ENCODE measurements at regions not wholly inside any gene's neighbourhood (a gene's known extent, or its start where the extent isn't known, plus 50 kb on each side); places are given as distances from the start of the nearest gene placed in this dataset.
"Not testable (repeated sequence)": the region's sequence is repeated elsewhere in the genome, so short reads cannot be mapped to it uniquely, and the experiment has no call there.

DNA sequence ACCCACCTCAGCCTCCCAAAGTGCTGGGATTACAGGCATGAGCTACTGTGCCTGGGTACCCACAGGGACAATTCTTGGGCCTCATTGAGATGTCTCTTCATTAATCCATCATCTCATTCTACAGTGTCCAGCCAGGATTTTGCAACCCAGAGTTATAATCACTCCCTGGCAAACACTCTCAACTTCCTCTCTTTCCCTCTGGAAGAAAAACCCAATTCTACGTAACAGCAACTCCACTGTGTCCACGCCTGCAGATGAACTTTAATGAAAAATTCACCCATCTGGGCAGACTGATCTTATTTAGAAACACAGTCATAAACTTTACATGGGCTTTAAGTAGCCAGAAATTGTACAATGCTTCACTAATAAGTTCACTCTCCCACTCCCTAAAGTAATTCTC is 90.1 kb upstream of the ABCC4 start:
- DNase-seq = no peak

GRCh38 chr13:95391785-95392184 is 90.5 kb upstream of the ABCC4 start:
- no peak for DNase-seq

GRCh38 chr13:95392597-95392996 is 91.3 kb upstream of the ABCC4 start:
- no peak for DNase-seq

- DNase-seq = no peak
Observed at GRCh38 chr13:95403349-95404140, 102.3 kb upstream of the ABCC4 start.

GRCh38 chr13:95404141-95404882 is 103.1 kb upstream of the ABCC4 start:
- peak; percentile 95 for DNase-seq

DNA sequence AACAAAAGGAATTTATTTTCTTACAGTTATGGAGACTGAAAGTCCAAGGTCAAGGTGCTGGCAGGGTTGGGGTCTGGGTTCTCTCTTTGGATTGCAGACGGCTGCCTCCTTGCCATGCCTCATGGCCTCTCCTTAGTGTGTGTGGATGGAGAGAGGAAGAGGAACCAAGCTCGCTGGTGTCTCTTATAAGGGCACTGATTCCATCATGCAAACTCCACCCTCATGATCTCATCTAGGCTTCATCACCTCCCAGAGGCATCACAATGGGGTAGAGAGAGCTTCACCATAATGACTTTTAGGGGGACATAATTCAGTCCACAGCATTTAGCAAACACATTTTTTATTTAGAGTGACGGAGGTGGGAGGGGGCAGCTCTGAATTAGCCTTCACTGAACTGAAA is 104.9 kb upstream of the ABCC4 start:
- no peak for DNase-seq

- DNase-seq = no peak
Observed at GRCh38 chr13:95411428-95412040, 110.3 kb upstream of the ABCC4 start.

DNA sequence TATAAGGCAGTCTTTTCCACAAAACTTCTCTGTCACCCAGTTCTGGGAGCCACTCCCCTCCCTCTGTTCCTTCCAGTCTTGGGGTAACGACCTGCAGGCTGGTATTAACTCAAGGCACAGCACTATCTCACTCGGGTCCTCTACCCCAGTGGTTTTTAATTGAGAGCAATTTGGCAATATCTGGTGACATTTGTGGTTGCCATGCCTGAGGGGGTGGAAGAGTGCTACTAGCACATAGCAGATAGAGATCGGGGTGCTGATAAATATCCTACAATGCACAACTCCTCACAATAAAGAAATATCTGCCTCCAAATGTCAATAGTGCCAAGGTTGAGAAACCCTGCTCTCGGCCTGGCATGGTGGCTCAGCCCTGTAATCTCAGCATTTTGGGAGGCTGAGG is 117.7 kb upstream of the ABCC4 start:
- no peak for DNase-seq

GRCh38 chr13:95420501-95420900 is 119.2 kb upstream of the ABCC4 start:
- DNase-seq = no peak

DNA sequence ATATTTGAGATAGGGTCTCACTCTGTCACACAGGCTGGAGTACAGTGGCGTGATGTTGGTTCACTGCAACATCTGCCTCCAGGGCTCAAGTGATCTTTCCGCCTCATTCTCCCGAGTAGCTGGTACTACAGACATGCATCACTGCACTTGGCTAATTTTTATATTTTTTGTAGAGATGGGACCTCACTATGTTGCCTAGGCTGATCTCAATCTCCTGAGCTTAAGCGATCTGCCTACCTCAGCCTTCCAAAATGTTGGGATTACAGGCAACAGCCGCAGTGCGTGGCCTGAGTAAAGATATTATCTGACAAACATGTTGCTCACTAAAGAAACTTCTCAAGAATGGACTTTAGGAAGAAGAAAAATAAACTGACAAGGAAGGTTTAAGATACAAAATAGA is 125.4 kb upstream of the ABCC4 start:
- DNase-seq = no peak

GRCh38 chr13:95430525-95430924 is 122.0 kb upstream of the CLDN10 start:
- DNase-seq = not testable (repeated sequence)

GRCh38 chr13:95432141-95432540 is 120.4 kb upstream of the CLDN10 start:
- no peak for DNase-seq

DNA sequence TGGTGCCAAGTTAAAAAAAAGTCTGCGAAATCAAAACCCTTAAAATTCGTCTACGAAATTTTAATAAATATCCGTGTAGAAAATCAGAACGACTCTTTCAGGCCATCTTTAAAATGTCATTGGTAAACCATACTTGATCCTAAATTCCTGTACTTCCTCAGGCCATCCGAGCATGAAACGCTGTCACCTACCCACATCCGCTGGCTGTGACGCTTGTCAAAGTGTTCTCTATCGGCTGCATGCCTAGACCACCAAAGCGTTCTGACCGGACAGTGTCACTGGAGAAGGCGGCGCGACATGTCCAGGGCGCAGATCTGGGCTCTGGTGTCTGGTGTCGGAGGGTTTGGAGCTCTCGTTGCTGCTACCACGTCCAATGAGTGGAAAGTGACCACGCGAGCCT is 119.0 kb upstream of the CLDN10 start:
- no peak for DNase-seq

DNA sequence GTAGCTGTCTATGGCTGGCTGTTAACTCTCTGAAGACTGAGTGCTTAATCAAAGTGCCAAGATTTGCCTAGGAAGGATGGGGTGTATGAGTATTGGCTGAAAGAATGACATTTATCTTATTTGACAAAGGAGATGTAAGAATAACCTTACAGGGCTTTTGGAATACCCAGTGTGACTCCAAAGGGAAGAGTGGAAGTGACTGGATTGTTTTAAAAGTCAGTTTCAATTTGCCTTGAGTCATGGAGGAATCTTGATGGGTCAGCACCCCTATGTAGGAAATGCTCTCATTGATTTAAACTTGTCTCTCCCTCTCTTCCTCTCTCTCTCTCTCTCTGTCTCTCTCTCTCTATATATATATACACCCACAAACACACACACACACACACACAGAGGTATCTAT is 118.4 kb upstream of the CLDN10 start:
- no peak for DNase-seq

DNA sequence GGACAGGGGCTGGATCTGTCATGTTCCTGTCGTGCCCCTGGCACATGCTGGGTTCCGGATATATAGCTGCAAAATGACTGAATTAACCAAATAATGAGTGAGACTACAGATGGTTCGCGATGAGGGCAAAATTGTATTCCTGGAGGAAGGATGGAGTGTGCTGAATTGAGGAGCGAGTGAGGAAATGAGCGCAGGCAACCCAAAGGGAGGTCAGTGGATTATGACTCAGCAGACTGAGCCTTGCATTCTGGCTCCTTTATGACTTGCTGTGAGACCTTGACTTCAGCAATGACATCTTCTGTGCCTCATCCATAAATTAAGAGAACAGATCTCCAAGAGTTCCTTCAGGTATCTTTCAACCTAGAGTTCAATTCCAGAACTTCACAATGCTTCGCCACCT is 115.0 kb upstream of the CLDN10 start:
- no peak for DNase-seq

DNA sequence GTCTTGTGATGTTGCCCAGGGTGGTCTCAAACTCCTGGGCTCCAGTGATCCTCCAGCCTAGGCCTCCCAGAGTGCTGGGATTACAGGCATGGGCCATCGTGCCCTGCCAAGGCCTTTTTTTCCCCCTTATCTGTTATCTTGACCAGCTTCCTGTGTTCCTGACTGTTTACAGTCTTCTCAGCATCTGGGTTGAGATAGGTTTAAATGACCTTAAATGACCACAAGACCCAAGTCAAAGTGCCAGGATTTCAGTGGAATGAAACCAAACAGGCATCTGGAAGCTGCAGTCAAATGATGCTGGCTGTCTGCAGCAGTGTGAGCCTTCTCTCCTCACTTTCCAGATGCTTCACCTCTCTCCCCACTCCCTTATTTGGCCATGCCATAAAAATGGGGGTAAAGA is 114.2 kb upstream of the CLDN10 start:
- DNase-seq = no peak

DNA sequence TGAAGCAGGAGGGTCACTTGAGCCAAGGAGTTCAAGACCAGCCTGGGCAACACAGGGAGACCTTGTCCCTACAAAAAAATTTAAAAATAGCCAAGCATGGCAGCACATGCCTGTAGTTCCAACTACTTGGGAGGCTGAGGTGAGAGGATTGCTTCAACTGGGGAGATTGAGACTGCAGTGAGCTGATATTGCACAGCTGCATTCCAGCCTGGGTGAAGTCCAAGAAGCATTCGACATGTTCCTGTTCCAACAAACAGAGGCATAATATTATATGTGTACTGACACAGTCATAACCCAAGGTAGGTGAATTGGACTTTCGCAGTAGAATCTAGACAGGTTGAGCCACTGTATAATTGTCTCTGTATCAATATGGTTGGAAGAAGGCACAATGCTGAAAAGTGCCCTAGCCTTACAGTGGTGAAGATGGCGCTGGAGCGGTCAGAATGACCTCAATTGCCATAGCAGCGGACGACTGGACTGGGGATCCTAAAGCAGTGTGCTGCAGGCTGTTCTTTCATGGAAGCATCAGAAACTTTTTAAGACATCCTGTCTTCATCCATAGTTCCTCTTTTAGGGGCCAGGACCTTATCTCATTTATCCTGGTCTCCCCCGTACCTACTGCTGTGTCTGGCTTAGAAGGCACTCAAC is 112.0 kb upstream of the CLDN10 start:
- no peak for DNase-seq

GRCh38 chr13:95441326-95441725 is 111.2 kb upstream of the CLDN10 start:
- no peak for DNase-seq

- no peak for DNase-seq
Observed at GRCh38 chr13:95444006-95444730, 108.4 kb upstream of the CLDN10 start.

DNA sequence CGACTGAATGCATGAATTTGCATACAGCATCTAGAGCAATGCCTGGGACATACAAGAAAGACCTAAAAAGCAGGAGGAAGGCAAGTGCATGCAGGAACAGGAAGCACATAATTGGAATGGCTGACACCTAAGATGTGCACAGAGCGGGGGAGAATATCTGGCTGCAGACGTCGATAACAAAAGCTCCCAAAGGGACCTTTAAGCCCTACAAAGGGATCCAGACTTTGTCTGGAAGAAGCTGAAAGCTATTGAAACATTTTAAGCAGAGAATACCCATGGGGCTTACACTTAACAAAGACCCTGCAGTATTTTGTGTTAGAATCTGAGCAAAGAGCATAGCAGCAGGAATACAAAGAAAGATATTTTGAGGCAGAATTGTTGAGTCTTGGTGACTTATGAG is 107.4 kb upstream of the CLDN10 start:
- no peak for DNase-seq

DNA sequence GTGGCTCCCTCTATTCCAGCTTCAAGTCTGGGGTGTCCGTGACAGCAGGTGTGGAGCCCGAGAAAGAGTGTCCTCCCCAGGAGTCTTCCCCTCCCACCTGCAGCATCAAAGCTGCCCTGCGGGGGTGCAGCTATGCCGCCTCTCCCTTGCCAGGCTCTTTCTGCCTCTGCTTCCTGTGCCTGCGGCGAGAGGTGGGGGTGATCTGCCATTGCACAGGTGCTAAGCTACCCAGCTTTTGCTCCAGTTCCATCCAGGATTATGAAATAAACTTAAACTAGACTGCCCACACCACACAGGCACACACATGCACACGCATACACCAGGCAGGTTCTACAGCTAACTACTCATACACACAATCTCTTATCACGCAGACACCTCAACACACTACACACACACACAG is 104.7 kb upstream of the CLDN10 start:
- DNase-seq = no peak

- no peak for DNase-seq
Observed at GRCh38 chr13:95451656-95452055, 100.9 kb upstream of the CLDN10 start.
